HG03520 (cell line): ENCODE measurements at regions not wholly inside any gene's neighbourhood (a gene's known extent, or its start where the extent isn't known, plus 50 kb on each side); places are given as distances from the start of the nearest gene placed in this dataset.

Source experiments
- ATAC-seq: cut with Tn5 transposase; IDR thresholded peaks from one replicate; pipeline ENCODE4 v1.9.1; 2021; ENCODE audit warnings: mild to moderate bottlenecking, moderate library complexity; ENCODE audit not compliant: unreplicated experiment

DNA sequence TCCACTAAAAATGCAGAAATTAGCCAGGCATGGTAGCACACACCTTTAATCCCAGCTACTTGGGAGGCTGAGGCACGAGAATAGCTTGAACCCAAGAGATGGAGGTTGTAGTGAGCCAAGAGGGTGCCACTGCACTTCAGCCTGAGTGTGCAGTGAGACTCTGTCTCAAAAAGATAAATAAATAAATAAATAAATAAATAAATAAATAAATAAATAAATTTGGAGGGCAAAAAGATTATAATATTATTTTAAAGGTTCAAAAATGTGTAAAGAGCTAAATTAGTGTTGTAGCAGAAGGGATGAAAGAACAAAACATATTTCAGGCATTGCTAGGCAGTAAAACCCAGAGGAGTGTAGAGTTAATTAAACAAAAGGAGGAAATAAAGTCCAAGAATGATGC, 1136.4 kb upstream of the CDH2 start:
- ATAC-seq = no peak

DNA sequence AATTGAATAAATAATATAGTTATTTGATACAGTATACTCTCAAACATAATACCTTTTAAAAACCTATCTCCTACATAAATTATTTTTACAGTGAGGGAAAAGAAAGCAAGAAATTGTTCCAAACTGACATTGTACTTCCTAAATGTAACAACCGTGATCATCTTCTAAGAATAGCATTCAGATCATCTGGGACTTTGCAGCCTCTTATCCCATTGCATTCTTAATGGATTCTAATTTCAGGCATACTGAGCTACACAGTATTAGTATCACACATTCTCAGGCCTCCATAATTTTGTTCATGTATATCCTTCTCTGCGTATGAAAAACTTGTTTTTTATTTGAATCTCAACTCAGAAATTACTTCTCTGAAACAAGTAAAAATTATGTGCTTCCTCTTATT, 1134.7 kb upstream of the CDH2 start:
- ATAC-seq = no peak

DNA sequence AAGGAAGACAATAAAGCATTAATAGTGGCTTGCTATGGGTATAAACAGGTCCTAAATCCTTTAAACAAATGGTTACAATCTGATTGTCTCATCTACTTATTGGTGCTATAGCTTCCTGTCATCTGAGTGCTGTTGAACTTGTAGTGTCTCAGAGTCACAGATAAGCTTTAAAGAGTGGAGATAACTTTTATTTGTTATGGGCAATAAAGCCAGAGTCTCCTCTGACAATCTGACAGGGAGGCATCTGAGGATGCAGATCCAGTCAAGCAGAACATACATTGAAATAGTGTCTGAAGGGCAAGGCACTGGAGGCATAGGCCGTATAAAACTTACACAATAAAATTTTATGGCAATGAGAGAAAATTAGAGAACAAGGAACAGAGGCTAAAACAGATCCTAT, 1132.4 kb upstream of the CDH2 start:
- no peak for ATAC-seq

DNA sequence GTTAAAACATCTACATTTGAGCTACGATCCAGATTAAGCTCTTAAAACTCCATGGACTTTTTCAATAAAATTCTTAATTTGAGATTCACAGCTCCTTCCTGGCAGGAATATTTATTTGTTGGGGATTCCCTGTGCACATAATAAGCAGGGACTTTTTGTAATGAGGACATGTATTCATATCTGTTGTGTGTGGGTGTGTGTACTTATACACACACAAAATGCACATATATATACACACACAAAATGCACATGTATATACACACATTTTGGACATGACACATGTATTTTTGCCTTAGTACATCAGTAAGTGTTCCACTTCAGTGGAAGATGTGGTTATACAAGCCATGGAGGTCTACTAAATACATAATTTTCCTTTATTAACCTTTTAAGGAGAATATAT, 1131.1 kb upstream of the CDH2 start:
- ATAC-seq = no peak

DNA sequence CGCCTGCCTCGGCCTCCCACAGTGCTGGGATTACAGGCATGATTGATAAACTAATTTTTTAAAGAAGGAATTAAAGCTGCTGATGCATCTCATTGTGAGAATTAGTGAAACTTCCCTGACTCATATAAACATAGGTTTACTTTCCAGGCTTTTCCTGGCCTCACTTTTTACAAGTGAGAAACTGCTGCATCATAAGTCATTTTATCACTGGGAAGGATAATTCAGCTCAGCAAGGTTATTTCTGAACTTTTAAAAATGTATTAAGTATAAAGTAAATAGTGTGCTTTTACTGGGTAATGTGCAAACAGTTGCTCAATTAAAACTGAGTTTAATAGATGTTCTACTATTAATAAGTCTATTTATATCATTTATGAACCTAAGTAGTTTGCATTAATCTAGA, 1130.3 kb upstream of the CDH2 start:
- ATAC-seq = no peak

DNA sequence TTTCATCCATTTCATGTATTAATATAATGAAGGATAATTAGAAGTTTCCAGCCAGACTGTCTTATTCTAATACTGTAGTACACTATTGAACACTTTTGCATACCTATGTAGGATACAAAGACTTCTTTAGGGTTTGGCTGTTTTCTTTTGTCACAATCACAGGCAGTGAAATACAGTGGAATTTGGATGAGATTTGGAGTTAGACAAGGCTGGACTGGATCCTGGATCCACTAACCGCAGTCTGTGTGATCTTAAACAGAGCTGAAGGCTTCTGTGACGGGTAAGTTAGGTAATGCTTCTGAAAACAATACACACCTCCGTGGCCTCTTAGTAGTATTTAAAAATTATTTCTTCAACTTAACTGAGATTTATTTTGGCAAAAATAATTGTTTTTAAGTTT, 1128.6 kb upstream of the CDH2 start:
- ATAC-seq = no peak

DNA sequence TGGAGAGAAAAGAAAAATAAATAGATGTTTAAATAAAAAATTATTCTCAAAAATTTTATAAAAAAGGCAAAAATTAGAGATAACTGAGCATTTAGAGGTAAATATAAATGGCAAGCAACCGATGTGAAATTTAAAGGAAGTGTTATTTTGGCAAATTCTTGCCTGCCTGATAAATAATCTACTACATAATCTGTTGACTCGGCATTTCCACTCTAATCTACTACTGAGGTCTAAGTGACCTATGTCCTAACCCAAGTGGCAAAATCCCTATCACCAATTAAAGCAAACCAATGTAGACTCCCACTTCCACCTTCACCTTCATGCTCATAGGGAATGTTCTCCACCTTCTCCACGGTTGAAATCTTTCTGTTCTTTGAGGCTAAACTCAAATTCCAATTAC, 1124.1 kb upstream of the CDH2 start:
- ATAC-seq = no peak

DNA sequence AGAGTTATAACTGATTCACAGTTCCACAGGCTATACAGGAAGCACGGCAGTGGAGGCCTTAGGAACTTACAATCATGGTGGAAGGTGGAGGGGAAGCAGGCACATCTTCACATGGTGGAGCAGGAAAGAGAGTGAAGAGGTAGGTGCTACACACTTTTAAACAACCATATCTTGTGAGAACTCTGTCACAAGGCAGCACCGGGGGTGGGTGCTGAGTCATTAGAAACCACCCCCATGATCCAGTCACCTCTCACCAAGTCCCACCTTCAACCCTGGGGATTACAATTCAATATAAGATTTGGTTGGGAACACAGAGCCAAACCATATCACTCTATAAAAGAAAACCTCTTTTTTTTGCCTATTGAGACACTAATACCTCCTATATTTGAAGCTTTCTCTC, 1108.5 kb upstream of the CDH2 start:
- ATAC-seq = no peak

DNA sequence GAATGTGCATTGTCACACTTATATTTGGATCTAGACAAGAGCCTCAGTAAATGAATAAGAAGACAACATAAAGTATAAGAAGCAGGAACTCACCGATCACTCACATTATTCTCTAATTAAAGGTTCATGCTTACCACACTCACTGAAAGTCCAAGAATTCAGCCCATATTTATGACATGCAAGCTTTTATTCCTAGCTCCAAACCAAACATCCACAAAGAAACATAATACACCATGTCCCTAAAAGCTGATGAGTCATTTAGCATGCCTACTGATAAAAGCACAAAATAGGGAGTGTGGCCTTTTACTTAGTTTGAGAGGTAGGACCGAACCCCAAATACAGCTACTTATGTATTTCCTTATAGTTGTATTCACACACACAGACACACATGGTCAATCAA, 1094.6 kb upstream of the CDH2 start:
- ATAC-seq = no peak

DNA sequence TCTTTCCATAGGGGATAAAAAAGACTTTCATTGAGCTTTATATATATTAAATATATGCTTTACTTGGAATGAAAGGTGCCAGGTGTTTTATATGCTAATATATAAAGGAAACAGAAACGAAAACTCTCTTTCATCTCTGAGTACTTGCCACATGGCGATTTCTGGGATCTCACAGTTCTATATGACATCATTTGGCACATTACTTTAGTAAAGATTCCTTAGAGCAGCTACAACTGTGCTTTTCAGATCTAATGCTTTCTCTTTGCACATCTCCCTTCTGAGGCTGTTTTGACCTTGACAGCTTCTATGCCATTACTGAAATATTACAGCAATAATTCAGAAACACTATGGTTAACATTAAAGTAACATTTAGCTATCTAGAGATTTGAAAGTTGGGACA, 1082.9 kb upstream of the CDH2 start:
- ATAC-seq = no peak

DNA sequence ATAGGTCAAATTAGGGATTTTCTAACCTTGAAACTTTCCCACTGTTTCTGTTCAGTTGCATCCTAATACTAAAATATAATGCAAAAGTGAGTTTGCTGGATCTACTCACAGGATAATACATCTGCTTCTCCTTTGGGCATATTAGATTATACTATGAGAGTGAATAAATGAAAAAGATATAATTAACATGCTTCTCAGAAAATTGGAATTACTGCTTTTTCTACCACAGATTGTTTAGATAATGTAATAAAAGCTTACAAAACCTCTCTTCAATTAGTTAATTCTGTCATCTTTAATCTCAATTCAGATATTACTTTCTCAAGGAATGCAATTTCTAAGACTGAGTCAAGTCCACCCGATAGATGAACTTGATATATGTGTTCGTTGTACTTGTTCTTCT, 1077.2 kb upstream of the CDH2 start:
- no peak for ATAC-seq

DNA sequence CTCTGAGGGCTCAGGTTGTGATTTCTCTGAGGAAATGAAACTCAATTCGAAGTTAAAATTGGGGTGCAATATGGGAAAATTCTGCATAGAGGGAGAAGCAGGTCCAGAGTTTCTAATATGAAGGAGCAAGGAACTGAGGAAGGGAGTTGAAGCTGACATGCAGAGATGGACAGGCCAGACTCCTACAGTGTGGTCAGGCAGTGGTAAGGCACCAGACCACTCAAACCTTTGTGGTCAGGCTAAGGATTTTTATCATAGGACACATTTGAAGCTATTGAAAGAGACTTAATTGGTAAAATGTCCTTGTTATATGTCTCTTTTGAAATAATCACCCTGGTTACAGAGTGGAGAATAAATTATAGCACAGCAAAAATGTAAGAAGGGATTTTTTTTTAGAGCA, 1074.8 kb upstream of the CDH2 start:
- no peak for ATAC-seq

DNA sequence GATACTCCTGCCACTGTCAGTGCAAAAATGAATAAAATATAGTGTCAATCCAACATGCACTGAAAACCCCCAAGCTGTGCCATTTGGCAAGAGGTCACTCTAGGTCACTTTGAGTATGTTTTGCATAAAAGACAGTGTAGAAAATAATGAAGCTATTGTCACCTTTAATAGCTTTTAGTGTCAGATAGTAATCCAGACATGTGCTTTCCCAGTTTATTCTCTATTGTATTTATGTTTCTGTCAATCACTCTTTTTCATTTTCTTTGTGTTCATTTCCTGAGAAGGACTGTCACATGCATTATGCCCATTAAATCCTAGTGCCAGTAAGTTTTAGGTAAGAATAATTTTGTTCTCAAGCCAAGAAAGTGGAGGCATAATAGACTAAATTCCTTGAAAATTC, 1073.9 kb upstream of the CDH2 start:
- no peak for ATAC-seq

DNA sequence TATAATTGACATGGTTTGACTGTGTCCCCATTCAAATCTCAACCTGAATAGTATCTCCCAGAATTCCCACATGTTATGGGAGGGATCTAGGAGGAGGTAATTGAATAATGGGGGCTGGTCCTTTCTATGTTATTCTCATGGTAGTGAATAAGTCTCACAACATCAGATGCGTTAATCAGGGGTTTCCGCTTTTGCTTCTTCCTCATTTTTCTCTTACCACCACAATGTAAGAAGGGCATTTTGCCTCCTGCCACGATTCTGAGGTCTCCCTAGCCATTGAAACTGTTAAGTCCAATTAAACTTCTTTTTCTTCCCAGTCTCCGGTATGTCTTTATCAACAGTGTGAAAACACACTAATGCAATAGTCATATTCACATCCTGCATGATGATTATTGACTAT, 1073.3 kb upstream of the CDH2 start:
- no peak for ATAC-seq

DNA sequence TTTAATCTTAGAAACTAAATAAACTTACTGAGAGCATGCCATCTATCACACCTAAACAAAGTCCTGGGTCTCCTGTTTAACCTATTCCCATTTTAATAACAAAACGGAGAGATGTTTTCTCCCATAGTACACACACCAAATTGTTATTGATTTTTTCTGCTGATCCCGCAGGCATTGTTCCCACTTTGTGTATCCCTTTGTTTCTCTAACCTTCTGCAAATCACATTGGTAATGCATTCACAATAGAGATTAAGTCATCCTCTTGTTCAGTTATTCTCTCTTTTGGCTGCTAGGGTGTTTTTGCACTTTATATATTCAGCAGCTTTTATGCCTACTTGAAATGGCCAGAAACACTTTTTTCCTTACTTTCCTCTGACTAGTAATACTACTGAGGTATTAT, 1071.9 kb upstream of the CDH2 start:
- no peak for ATAC-seq

DNA sequence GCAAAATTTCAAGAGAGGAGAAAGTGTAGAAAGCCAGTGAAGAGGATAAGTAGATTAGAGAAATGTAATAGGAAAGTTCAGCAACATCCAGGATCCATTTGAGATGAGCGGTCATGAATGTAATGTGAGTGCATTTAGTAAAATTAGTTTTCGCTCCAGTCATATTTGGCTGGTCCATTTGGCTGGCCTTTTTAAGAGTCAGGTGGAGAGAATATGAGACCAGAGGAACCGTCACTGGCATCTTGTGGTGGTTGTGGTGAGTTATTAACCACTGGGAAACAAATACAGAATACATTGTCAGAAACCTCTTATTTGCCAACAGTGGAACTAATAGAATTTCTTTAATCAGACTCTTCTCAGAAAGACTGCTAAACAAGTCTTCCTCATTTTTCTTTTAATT, 1064.3 kb upstream of the CDH2 start:
- ATAC-seq = no peak

DNA sequence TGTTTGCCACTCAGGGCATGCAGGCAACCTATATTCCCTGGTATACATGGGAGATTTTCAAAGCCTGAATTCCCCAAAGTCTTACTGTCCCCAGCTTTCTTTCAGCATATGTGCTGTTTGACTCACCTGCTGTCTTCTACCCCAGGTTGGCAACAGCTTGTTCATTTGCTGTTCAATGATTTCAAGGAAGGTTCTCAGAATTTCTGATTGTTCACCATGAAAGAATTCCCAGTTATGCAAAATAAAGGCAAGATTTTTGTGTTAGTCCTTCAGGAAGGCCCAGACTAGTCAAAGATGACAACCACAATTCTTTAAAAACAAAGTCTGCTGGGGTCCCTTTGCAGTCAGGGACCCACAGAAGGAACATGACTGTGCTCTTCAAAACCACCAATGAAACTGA, 1057.8 kb upstream of the CDH2 start:
- no peak for ATAC-seq

DNA sequence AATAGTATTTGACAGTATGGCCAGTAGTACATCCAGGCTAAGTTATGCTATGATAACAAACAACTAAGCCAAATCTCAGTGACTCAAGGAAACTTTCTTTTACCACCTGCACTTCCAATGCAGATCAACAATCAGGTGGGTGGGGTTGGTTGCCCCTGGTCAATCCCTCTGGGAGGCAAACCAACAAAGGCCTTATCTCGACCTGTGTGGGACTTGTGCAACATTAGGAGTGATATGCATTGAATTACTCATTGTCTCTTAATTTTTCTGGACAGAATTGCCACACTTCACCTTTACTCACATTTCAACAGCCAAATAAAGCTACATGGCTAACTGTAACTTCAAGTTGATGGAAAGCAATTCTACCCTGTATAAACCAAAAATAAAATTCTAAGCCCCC, 1049.3 kb upstream of the CDH2 start:
- no peak for ATAC-seq

DNA sequence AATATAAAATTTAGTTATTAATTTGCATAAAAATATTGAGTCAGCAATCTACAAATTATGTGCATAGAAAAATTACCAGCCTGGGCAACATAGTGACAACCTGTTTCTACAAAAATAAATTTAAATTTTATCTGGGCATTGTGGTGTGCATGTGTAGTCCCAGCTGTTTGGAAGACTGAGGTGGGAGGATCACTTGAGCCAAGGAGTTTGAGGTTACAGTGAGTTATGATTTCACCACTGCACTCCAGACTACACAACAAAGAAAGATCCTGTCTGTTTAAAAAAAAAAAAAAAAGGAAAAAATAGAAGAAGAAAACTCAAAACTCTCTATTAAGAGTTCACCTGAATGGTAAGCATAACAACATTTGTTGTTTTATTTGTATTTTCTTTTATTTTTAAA, 1048.4 kb upstream of the CDH2 start:
- ATAC-seq = no peak

DNA sequence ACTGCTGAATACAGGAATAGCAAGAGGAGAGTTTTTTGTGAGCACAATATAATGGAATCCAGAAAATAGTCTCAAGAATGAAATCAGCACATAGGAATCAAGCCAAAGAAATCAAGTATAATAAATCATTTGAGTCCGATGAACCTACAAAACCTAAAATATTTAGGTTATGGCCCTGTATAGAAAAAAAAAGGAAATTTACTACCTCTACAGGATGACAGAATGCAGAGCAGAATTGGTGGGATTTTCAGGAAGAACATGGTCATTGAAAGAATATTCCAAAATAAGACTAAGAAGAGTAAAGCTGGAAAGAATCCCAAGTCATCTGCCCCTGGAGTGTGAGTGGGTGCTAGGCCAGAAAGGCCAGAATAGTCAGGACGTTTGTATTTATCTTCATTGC, 1041.2 kb upstream of the CDH2 start:
- ATAC-seq = no peak

DNA sequence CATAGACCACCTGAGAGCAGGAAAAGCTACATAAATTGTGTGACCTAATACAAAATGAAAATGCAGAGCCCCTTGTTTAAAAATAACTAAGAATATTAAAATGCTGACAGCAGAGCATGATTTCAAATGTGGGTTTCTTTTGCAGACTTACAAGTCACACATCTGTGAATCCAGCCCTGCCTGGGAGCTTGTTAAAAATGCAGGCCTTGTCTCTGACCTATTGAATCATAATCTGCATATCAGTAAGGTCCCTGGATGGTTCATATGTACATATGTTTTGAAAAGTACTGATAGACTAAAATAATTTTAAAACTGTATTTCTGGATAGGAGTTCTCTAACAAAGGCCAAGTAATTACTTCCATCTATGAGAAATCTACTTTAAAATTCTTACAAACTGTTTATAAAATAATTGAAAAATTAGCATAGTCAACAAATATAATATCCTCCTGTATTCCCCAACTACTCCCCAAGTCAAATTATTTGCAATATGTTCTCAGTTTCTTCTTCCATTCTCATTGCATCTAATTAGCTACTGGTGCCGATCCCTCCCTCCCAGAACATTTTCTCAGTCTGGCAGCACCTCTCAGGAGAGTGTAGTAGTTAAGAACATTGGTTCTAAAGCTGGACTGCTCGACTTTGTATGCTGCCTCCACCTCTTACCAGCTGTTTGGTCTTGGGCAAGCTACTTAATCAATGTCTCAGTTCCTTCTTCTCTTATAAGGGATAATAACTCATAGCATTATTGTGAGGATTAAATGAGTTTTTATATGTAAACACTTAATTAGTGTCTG, 1040.4 kb upstream of the CDH2 start:
- no peak for ATAC-seq

DNA sequence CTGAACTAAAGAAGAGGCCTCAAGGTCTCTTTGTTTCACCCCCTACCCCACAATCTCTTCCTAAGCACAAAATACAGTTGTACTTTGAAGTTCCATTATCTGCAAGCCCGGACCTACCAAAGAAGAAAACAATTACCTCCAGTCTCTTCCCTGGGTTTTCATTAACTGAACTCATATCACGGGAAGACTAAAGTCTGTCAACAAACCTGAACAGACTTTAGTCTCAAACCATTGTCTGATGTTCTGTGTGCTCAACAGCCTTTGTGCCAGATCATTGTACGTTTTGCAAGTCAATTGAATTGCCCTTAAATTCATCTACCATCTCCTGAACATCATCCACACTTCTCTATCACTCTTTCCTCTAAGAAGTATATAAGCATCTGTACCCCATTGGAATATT, 1021.9 kb upstream of the CDH2 start:
- ATAC-seq = no peak

DNA sequence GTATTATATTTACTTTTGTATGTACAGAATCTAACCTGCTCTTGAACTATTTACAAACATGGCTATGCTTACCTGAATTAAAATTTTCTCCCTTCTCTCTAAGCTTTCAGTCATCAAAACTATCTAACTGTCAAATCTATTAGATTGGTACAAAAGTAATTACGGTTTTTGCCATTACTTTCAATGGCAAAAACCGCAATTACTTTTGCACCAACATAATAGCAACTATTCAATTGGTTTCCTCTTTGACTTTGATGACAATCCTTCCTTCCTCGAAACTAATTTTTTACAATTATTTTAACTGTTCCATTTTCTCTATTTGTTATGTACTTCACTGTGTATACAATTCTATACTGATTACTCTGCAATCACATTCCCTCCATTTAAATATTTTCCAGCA, 1019.4 kb upstream of the CDH2 start:
- no peak for ATAC-seq
